ENCODE measurements at regions not wholly inside any gene's neighbourhood (a gene's known extent, or its start where the extent isn't known, plus 50 kb on each side); places are given as distances from the start of the nearest gene placed in this dataset.

GRCh38 chr15:100783291-100783690 lies 96.3 kb upstream of the ALDH1A3 start:
- TF ChIP-seq CTCF (IDR thresholded peaks at IDR 0.05): no peak
- H3K27me3 ChIP-seq: peaks cover 10% of the 10 kb centered on the region
- no peak overlapping the region for H3K27ac ChIP-seq
- H3K4me3 ChIP-seq (ENCODE audit: low read depth in 1 of 2, low read length in 1 of 2): no peak overlapping the region
- H3K36me3 ChIP-seq: no peaks in the 10 kb centered on the region
- H3K9me3 ChIP-seq: no peaks in the 10 kb centered on the region
- H3K4me1 ChIP-seq (ENCODE audit: control insufficient read depth in 1 of 2, insufficient read depth in 1 of 2, low read depth in 1 of 2, low read length in 1 of 2): no peaks in the 10 kb centered on the region

GRCh38 chr15:100783760-100784492 lies 95.7 kb upstream of the ALDH1A3 start:
- peaks cover 15% of the 10 kb centered on the region for H3K27me3 ChIP-seq
- H3K36me3 ChIP-seq: no peaks in the 10 kb centered on the region
- H3K4me1 ChIP-seq (ENCODE audit: control insufficient read depth in 1 of 2, insufficient read depth in 1 of 2, low read depth in 1 of 2, low read length in 1 of 2): no peaks in the 10 kb centered on the region
- no peak overlapping the region for H3K27ac ChIP-seq
- H3K4me3 ChIP-seq (ENCODE audit: low read depth in 1 of 2, low read length in 1 of 2): no peak overlapping the region
- no peaks in the 10 kb centered on the region for H3K9me3 ChIP-seq
- no peak for TF ChIP-seq CTCF (IDR thresholded peaks at IDR 0.05)

- Histone ChIP-seq H3K36me3 (no peaks in the 10 kb centered on the region), H3K9me3 (no peaks in the 10 kb centered on the region), H3K27me3 (peaks cover 15% of the 10 kb centered on the region), H3K4me1 (ENCODE audit: control insufficient read depth in 1 of 2, insufficient read depth in 1 of 2, low read depth in 1 of 2, low read length in 1 of 2) (no peaks in the 10 kb centered on the region), H3K27ac (no peak overlapping the region), H3K4me3 (ENCODE audit: low read depth in 1 of 2, low read length in 1 of 2) (no peak overlapping the region)
- no peak for TF ChIP-seq CTCF (IDR thresholded peaks at IDR 0.05)
Observed at GRCh38 chr15:100784493-100785180, 95.0 kb upstream of the ALDH1A3 start.

GRCh38 chr15:100785181-100786138 lies 94.2 kb upstream of the ALDH1A3 start:
- Histone ChIP-seq H3K4me1 (ENCODE audit: control insufficient read depth in 1 of 2, insufficient read depth in 1 of 2, low read depth in 1 of 2, low read length in 1 of 2) (peaks cover 5% of the 10 kb centered on the region in 2 experiments), H3K9me3 (no peaks in the 10 kb centered on the region), H3K4me3 (ENCODE audit: low read depth in 1 of 2, low read length in 1 of 2) (no peak overlapping the region), H3K36me3 (no peaks in the 10 kb centered on the region), H3K27ac (no peak overlapping the region), H3K27me3 (peaks cover 15% of the 10 kb centered on the region)
- TF ChIP-seq CTCF (IDR thresholded peaks at IDR 0.05): no peak

- Histone ChIP-seq H3K27ac (no peak overlapping the region), H3K27me3 (peaks cover 15% of the 10 kb centered on the region), H3K4me1 (ENCODE audit: control insufficient read depth in 1 of 2, insufficient read depth in 1 of 2, low read depth in 1 of 2, low read length in 1 of 2) (peaks cover 6 to 12% of the 10 kb centered on the region in 2 experiments), H3K4me3 (ENCODE audit: low read depth in 1 of 2, low read length in 1 of 2) (no peak overlapping the region), H3K9me3 (no peaks in the 10 kb centered on the region), H3K36me3 (no peaks in the 10 kb centered on the region)
- no peak for TF ChIP-seq CTCF (IDR thresholded peaks at IDR 0.05)
Observed at GRCh38 chr15:100786139-100786531, 93.5 kb upstream of the ALDH1A3 start.

Measured in neutrophil (primary cell).